ENCODE measurements at regions not wholly inside any gene's neighbourhood (a gene's known extent, or its start where the extent isn't known, plus 50 kb on each side); places are given as distances from the start of the nearest gene placed in this dataset.

- Histone ChIP-seq H3K4me3 (ENCODE audit: low read length in 2 of 2) (no peak overlapping the region), H3K4me1 (ENCODE audit: insufficient read depth, low read length) (no peaks in the 10 kb centered on the region), H3K27me3 (ENCODE audit: insufficient read depth, low read length) (no peaks in the 10 kb centered on the region), H3K9me3 (ENCODE audit: control insufficient read depth in 1 of 2, low read length in 2 of 2) (no peaks in the 10 kb centered on the region), H3K36me3 (ENCODE audit: insufficient read depth, low read length) (no peaks in the 10 kb centered on the region), H3K27ac (ENCODE audit: low read depth, low read length) (no peak overlapping the region)
- no peaks in the 10 kb centered on the region for H3K36me3 Mint-ChIP-seq
- DNase-seq = no peak
- POLR2A ChIA-PET (ENCODE audit: partially characterized antibody) = no interaction called here
- no peak overlapping the region for H3K4me3 Mint-ChIP-seq
- H3K4me1 Mint-ChIP-seq = no peaks in the 10 kb centered on the region
- intact Hi-C loops (cut with micrococcal nuclease) = no loop called here
- peaks cover 1 to 11% of the 10 kb centered on the region in 2 donors for H3K27me3 Mint-ChIP-seq
- no peak overlapping the region for H3K27ac Mint-ChIP-seq
- CTCF ChIA-PET (ENCODE audit: partially characterized antibody) = no interaction called here
- H3K9me3 Mint-ChIP-seq = no peaks in the 10 kb centered on the region
These were observed 144.2 kb downstream of the AASDH start for GRCh38 chr4:56243107-56243506.

DNA sequence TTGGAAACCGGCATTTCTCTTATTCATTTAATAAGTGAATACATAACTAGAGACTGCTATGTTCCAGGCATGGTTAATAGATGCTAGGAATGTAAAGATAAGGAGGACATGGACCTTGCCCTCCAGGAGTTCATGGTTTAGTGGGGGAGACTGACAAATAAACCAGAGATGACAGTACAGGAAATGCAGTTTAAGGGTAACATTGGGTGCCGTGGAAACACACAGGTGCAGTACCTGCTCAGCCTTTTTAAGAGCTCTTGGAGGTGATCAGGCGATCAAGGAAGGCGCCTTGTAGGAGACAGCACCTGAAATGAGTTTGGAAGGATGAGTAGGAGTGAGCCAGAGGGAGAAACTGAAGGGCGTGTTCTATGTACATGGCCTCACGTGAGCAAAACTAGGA is 145.8 kb downstream of the AASDH start:
- H3K4me3 ChIP-seq (ENCODE audit: low read length in 2 of 2) = no peak overlapping the region
- H3K36me3 ChIP-seq (ENCODE audit: insufficient read depth, low read length) = no peaks in the 10 kb centered on the region
- H3K27me3 ChIP-seq (ENCODE audit: insufficient read depth, low read length) = no peaks in the 10 kb centered on the region
- Mint-ChIP-seq H3K27me3 (peaks cover 1 to 11% of the 10 kb centered on the region in 2 donors), H3K4me3 (no peak overlapping the region), H3K4me1 (no peaks in the 10 kb centered on the region), H3K27ac (no peak overlapping the region), H3K9me3 (no peaks in the 10 kb centered on the region), H3K36me3 (no peaks in the 10 kb centered on the region)
- H3K27ac ChIP-seq (ENCODE audit: low read depth, low read length) = no peak overlapping the region
- H3K4me1 ChIP-seq (ENCODE audit: insufficient read depth, low read length) = no peaks in the 10 kb centered on the region
- CTCF ChIA-PET (ENCODE audit: partially characterized antibody) = no interaction called here
- POLR2A ChIA-PET (ENCODE audit: partially characterized antibody) = no interaction called here
- H3K9me3 ChIP-seq (ENCODE audit: control insufficient read depth in 1 of 2, low read length in 2 of 2) = no peaks in the 10 kb centered on the region
- intact Hi-C loops (cut with micrococcal nuclease) = no loop called here
- no peak for DNase-seq

DNA sequence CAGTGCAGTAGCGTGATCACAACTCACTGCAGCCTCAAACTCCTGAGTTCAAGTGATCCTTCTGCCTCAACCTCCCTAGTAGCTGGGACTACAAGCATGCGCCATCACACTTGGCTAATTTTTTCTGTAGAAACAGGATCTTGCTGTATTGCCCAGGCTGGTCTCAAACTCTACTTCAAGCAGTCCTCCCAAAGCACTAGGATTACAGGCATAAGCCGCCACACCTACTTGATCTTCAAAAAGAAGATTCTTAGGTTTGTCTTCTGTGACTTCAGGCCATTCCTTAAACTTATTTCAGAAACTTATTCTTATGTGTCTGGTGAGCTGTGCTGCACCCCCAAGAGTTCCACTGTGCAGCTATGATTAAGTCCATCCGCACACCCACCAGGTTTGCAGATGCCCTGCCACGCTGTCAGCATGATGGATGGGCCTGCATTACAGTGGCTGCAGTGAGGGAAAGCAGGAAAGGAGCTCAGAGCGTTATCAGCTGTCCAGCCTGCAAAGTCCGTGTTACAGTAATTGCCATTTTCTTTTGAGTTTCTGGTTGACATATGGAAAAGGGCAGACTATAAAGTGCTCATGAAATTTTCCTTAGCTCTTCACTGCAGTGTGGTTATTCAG is 146.6 kb downstream of the AASDH start:
- Histone ChIP-seq H3K27ac (ENCODE audit: low read depth, low read length) (no peak overlapping the region), H3K4me3 (ENCODE audit: low read length in 2 of 2) (no peak overlapping the region), H3K27me3 (ENCODE audit: insufficient read depth, low read length) (no peaks in the 10 kb centered on the region), H3K36me3 (ENCODE audit: insufficient read depth, low read length) (no peaks in the 10 kb centered on the region), H3K9me3 (ENCODE audit: control insufficient read depth in 1 of 2, low read length in 2 of 2) (no peaks in the 10 kb centered on the region), H3K4me1 (ENCODE audit: insufficient read depth, low read length) (no peaks in the 10 kb centered on the region)
- intact Hi-C loops (cut with micrococcal nuclease) = no loop called here
- Mint-ChIP-seq H3K4me1 (no peaks in the 10 kb centered on the region), H3K27ac (no peak overlapping the region), H3K4me3 (no peak overlapping the region), H3K36me3 (no peaks in the 10 kb centered on the region), H3K27me3 (peaks cover 2 to 11% of the 10 kb centered on the region in 2 donors), H3K9me3 (no peaks in the 10 kb centered on the region)
- POLR2A ChIA-PET (ENCODE audit: partially characterized antibody) = no interaction called here
- DNase-seq = no peak
- CTCF ChIA-PET (ENCODE audit: partially characterized antibody) = no interaction called here

GRCh38 chr4:56238251-56238650 is 149.0 kb downstream of the AASDH start:
- no peak overlapping the region for H3K4me3 ChIP-seq (ENCODE audit: low read length in 2 of 2)
- no peaks in the 10 kb centered on the region for H3K9me3 ChIP-seq (ENCODE audit: control insufficient read depth in 1 of 2, low read length in 2 of 2)
- Mint-ChIP-seq H3K4me3 (no peak overlapping the region), H3K9me3 (peaks cover 0 to 2% (median 0%) of the 10 kb centered on the region in 8 donors), H3K27me3 (peaks cover 1 to 9% of the 10 kb centered on the region in 2 donors), H3K27ac (no peak overlapping the region), H3K4me1 (no peaks in the 10 kb centered on the region), H3K36me3 (no peaks in the 10 kb centered on the region)
- no peaks in the 10 kb centered on the region for H3K27me3 ChIP-seq (ENCODE audit: insufficient read depth, low read length)
- intact Hi-C loops (cut with micrococcal nuclease) = no loop called here
- ChIA-PET POLR2A (ENCODE audit: partially characterized antibody) (no interaction called here), CTCF (ENCODE audit: partially characterized antibody) (no interaction called here)
- H3K4me1 ChIP-seq (ENCODE audit: insufficient read depth, low read length) = no peaks in the 10 kb centered on the region
- no peaks in the 10 kb centered on the region for H3K36me3 ChIP-seq (ENCODE audit: insufficient read depth, low read length)
- DNase-seq = no peak
- H3K27ac ChIP-seq (ENCODE audit: low read depth, low read length) = no peak overlapping the region

DNA sequence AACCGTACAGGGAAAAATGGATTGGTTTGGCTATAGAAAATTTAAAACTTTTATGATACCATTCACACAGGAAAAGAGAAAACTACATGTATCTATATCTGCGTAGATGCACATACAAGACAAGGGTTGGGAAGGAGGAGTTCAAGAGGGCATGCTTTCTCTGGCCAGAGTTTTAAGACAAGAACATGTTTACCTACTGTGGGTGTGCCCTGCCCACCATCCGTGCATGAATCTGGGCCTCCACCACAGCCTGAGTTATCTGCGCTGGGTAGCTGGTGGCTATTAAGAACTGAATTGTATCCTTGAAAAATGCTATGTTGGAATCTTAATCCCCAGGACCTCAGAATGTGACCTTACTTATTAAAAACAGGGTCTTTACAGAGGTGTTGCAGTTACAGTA is 151.6 kb downstream of the AASDH start:
- Mint-ChIP-seq H3K4me1 (no peaks in the 10 kb centered on the region), H3K27me3 (peaks cover 1 to 4% of the 10 kb centered on the region in 2 donors), H3K36me3 (no peaks in the 10 kb centered on the region), H3K4me3 (no peak overlapping the region), H3K27ac (no peak overlapping the region), H3K9me3 (peaks cover 0 to 8% (median 3%) of the 10 kb centered on the region in 8 donors)
- POLR2A ChIA-PET (ENCODE audit: partially characterized antibody) = no interaction called here
- Histone ChIP-seq H3K4me1 (ENCODE audit: insufficient read depth, low read length) (no peaks in the 10 kb centered on the region), H3K9me3 (ENCODE audit: control insufficient read depth in 1 of 2, low read length in 2 of 2) (no peaks in the 10 kb centered on the region), H3K36me3 (ENCODE audit: insufficient read depth, low read length) (no peaks in the 10 kb centered on the region), H3K4me3 (ENCODE audit: low read length in 2 of 2) (no peak overlapping the region), H3K27me3 (ENCODE audit: insufficient read depth, low read length) (no peaks in the 10 kb centered on the region), H3K27ac (ENCODE audit: low read depth, low read length) (no peak overlapping the region)
- intact Hi-C loops (cut with micrococcal nuclease) = no loop called here
- DNase-seq = no peak
- CTCF ChIA-PET (ENCODE audit: partially characterized antibody) = no interaction called here

- peaks cover 0 to 8% (median 3%) of the 10 kb centered on the region in 8 donors for H3K9me3 Mint-ChIP-seq
- intact Hi-C loops (cut with micrococcal nuclease) = no loop called here
- no peak overlapping the region for H3K4me3 Mint-ChIP-seq
- H3K27me3 Mint-ChIP-seq = peaks cover 1 to 4% of the 10 kb centered on the region in 2 donors
- no peak overlapping the region for H3K4me3 ChIP-seq (ENCODE audit: low read length in 2 of 2)
- no peaks in the 10 kb centered on the region for H3K36me3 ChIP-seq (ENCODE audit: insufficient read depth, low read length)
- H3K4me1 ChIP-seq (ENCODE audit: insufficient read depth, low read length) = no peaks in the 10 kb centered on the region
- H3K27ac Mint-ChIP-seq = no peak overlapping the region
- no peaks in the 10 kb centered on the region for H3K27me3 ChIP-seq (ENCODE audit: insufficient read depth, low read length)
- no peaks in the 10 kb centered on the region for H3K36me3 Mint-ChIP-seq
- ChIA-PET CTCF (ENCODE audit: partially characterized antibody) (no interaction called here), POLR2A (ENCODE audit: partially characterized antibody) (no interaction called here)
- no peak overlapping the region for H3K27ac ChIP-seq (ENCODE audit: low read depth, low read length)
- no peak for DNase-seq
- H3K9me3 ChIP-seq (ENCODE audit: control insufficient read depth in 1 of 2, low read length in 2 of 2) = no peaks in the 10 kb centered on the region
- peaks cover 0 to 2% (median 0%) of the 10 kb centered on the region in 4 donors for H3K4me1 Mint-ChIP-seq
These were observed 152.3 kb downstream of the AASDH start for GRCh38 chr4:56235011-56235410.

GRCh38 chr4:56234098-56234497 is 153.2 kb downstream of the AASDH start:
- ChIA-PET CTCF (ENCODE audit: partially characterized antibody) (no interaction called here), POLR2A (ENCODE audit: partially characterized antibody) (no interaction called here)
- Histone ChIP-seq H3K27me3 (ENCODE audit: insufficient read depth, low read length) (no peaks in the 10 kb centered on the region), H3K36me3 (ENCODE audit: insufficient read depth, low read length) (no peaks in the 10 kb centered on the region), H3K4me1 (ENCODE audit: insufficient read depth, low read length) (no peaks in the 10 kb centered on the region), H3K27ac (ENCODE audit: low read depth, low read length) (no peak overlapping the region), H3K4me3 (ENCODE audit: low read length in 2 of 2) (no peak overlapping the region), H3K9me3 (ENCODE audit: control insufficient read depth in 1 of 2, low read length in 2 of 2) (no peaks in the 10 kb centered on the region)
- no peak overlapping the region for H3K27ac Mint-ChIP-seq
- H3K36me3 Mint-ChIP-seq = no peaks in the 10 kb centered on the region
- no peak overlapping the region for H3K4me3 Mint-ChIP-seq
- peaks cover 0 to 8% (median 4%) of the 10 kb centered on the region in 8 donors for H3K9me3 Mint-ChIP-seq
- no peak for DNase-seq
- H3K27me3 Mint-ChIP-seq = peaks cover 1 to 4% of the 10 kb centered on the region in 2 donors
- peaks cover 0 to 4% (median 0%) of the 10 kb centered on the region in 4 donors for H3K4me1 Mint-ChIP-seq
- intact Hi-C loops (cut with micrococcal nuclease) = no loop called here

- CTCF ChIA-PET (ENCODE audit: partially characterized antibody) = no interaction called here
- H3K27ac Mint-ChIP-seq = no peak overlapping the region
- peaks cover 5 to 6% of the 10 kb centered on the region in 2 donors for H3K27me3 Mint-ChIP-seq
- DNase-seq = no peak
- H3K9me3 Mint-ChIP-seq = peaks cover 0 to 8% (median 4%) of the 10 kb centered on the region in 8 donors
- no peaks in the 10 kb centered on the region for H3K36me3 Mint-ChIP-seq
- no peaks in the 10 kb centered on the region for H3K36me3 ChIP-seq (ENCODE audit: insufficient read depth, low read length)
- H3K4me3 ChIP-seq (ENCODE audit: low read length in 2 of 2) = no peak overlapping the region
- peaks cover 0 to 4% (median 0%) of the 10 kb centered on the region in 4 donors for H3K4me1 Mint-ChIP-seq
- no peaks in the 10 kb centered on the region for H3K27me3 ChIP-seq (ENCODE audit: insufficient read depth, low read length)
- no peak overlapping the region for H3K4me3 Mint-ChIP-seq
- POLR2A ChIA-PET (ENCODE audit: partially characterized antibody) = no interaction called here
- no peaks in the 10 kb centered on the region for H3K9me3 ChIP-seq (ENCODE audit: control insufficient read depth in 1 of 2, low read length in 2 of 2)
- intact Hi-C loops (cut with micrococcal nuclease) = no loop called here
- no peak overlapping the region for H3K27ac ChIP-seq (ENCODE audit: low read depth, low read length)
- H3K4me1 ChIP-seq (ENCODE audit: insufficient read depth, low read length) = no peaks in the 10 kb centered on the region
These were observed 155.9 kb downstream of the AASDH start for GRCh38 chr4:56231410-56231809.
